Sigmoid colon (tissue), 4 donors: ENCODE measurements at regions not wholly inside any gene's neighbourhood (a gene's known extent, or its start where the extent isn't known, plus 50 kb on each side); places are given as distances from the start of the nearest gene placed in this dataset.

Experiments used
- EP300 ChIP-seq, 4 donors: sonication (generic); formaldehyde crosslinking; IDR thresholded peaks; one replicate each; pipeline ENCODE4 v1.6.1; 2017; ENCODE audit warnings: antibody characterized with exemption in 4 of 4
- POLR2A ChIP-seq, 2 donors: fragments of 450-650 bp; IDR thresholded peaks; one replicate each; pipeline ENCODE4 v1.6.1; 2016; ENCODE audit warnings: antibody characterized with exemption in 2 of 2, mild to moderate bottlenecking in 2 of 2, moderate library complexity in 2 of 2
- TF ChIP-seq, protein P1 (sequence below), 4 experiments: fragments of 450-650 bp in 3 of 4; fragments of 200-600 bp in 1 of 4; IDR thresholded peaks; one replicate each; pipeline ENCODE4 v1.5.1; 2016 to 2019; ENCODE audit warnings: antibody characterized with exemption in 4 of 4, mild to moderate bottlenecking in 3 of 4, moderate library complexity in 2 of 4

DNA sequence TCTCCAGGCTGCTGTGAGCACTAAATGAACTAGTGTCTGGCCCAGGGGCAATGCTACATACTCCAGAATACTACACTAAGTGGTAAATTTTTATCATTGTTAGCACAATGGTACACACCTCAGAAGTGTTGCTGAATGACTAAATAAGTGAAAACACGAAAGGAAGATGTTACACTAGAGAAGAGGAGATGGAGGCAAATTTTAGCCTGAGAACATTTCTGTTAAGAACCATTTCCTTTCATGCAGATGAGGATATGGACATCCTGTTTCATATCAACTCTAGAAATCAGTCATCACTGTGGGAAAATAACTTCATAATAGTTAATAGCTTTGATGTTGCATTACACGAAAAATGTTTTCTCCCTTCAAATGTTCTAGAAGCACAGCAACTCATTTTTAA lies 117.6 kb upstream of the STK17B start:
- TF ChIP-seq, protein P1, sequence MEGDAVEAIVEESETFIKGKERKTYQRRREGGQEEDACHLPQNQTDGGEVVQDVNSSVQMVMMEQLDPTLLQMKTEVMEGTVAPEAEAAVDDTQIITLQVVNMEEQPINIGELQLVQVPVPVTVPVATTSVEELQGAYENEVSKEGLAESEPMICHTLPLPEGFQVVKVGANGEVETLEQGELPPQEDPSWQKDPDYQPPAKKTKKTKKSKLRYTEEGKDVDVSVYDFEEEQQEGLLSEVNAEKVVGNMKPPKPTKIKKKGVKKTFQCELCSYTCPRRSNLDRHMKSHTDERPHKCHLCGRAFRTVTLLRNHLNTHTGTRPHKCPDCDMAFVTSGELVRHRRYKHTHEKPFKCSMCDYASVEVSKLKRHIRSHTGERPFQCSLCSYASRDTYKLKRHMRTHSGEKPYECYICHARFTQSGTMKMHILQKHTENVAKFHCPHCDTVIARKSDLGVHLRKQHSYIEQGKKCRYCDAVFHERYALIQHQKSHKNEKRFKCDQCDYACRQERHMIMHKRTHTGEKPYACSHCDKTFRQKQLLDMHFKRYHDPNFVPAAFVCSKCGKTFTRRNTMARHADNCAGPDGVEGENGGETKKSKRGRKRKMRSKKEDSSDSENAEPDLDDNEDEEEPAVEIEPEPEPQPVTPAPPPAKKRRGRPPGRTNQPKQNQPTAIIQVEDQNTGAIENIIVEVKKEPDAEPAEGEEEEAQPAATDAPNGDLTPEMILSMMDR (IDR thresholded peaks at IDR 0.05) = no peak
- TF ChIP-seq POLR2A (IDR thresholded peaks at IDR 0.05) = no peak
- TF ChIP-seq EP300 (IDR thresholded peaks at IDR 0.05) = no peak
